ENCODE measurements at regions not wholly inside any gene's neighbourhood (a gene's known extent, or its start where the extent isn't known, plus 50 kb on each side); places are given as distances from the start of the nearest gene placed in this dataset.

GRCh38 chr10:78259391-78259790 lies 225.7 kb downstream of the RPS24 start:
- TF ChIP-seq CTCF (IDR thresholded peaks at IDR 0.05) (no peak), EZH2 (IDR thresholded peaks at IDR 0.05; ENCODE audit: borderline replicate concordance, insufficient read depth, low read depth, low read length, poor library complexity, severe bottlenecking) (no peak)
